OCI-LY7 (cell line): ENCODE measurements at regions not wholly inside any gene's neighbourhood (a gene's known extent, or its start where the extent isn't known, plus 50 kb on each side); places are given as distances from the start of the nearest gene placed in this dataset.

Source experiments
- EZH2phosphoT487 ChIP-seq: fragments of 200-600 bp; sonication (generic); IDR thresholded peaks from 2 replicates; pipeline ENCODE4 v1.6.1; 2018; ENCODE audit warnings: low read depth, borderline replicate concordance, mild to moderate bottlenecking, mixed run types, antibody characterized with exemption, low read length, moderate library complexity, mixed read lengths
- TF ChIP-seq, protein P1 (sequence below): fragments of 200-600 bp; sonication (generic); conservative IDR thresholded peaks from 2 replicates; pipeline ENCODE4 v1.5.1; 2014; ENCODE audit warnings: mild to moderate bottlenecking, antibody characterized with exemption, low read length, moderate library complexity, mixed read lengths

DNA sequence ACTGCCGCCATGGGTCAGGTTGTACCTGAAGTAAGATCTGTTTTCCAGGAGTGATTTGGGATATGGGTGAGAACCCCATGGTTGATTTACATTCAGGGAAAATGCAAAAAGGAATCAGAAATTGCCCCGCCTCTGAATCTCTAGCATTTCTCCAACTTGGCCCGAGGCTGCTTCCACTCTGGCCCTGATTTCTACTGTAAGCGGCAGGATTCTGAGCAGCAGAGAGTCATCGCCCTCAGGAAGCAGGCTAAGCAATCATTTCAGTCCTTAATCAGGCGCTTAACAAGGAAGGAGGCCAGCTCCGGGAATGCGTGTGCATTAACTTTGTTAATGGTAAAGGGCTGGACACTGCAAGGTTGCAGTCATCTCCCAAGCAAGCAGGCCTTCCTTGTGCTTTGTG, 88.5 kb upstream of the DHX15 start:
- TF ChIP-seq, protein P1, sequence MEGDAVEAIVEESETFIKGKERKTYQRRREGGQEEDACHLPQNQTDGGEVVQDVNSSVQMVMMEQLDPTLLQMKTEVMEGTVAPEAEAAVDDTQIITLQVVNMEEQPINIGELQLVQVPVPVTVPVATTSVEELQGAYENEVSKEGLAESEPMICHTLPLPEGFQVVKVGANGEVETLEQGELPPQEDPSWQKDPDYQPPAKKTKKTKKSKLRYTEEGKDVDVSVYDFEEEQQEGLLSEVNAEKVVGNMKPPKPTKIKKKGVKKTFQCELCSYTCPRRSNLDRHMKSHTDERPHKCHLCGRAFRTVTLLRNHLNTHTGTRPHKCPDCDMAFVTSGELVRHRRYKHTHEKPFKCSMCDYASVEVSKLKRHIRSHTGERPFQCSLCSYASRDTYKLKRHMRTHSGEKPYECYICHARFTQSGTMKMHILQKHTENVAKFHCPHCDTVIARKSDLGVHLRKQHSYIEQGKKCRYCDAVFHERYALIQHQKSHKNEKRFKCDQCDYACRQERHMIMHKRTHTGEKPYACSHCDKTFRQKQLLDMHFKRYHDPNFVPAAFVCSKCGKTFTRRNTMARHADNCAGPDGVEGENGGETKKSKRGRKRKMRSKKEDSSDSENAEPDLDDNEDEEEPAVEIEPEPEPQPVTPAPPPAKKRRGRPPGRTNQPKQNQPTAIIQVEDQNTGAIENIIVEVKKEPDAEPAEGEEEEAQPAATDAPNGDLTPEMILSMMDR, result no peak
- no peak for TF ChIP-seq EZH2phosphoT487
